NCI-H2171 (cell line): ENCODE measurements at regions not wholly inside any gene's neighbourhood (a gene's known extent, or its start where the extent isn't known, plus 50 kb on each side); places are given as distances from the start of the nearest gene placed in this dataset.
"Not testable (repeated sequence)": the region's sequence is repeated elsewhere in the genome, so short reads cannot be mapped to it uniquely, and the experiment has no call there.

Experiments
- DNase-seq: peaks from one replicate; lab custom pipeline; 2025; lab: John Stamatoyannopoulos, UW

- DNase-seq = no peak
Measured at GRCh38 chr6:163739408-163739725, 324.8 kb downstream of the QKI start.

GRCh38 chr6:163738725-163739407 lies 324.3 kb downstream of the QKI start:
- no peak for DNase-seq

- DNase-seq = no peak
Measured at GRCh38 chr6:163738304-163738703, 323.8 kb downstream of the QKI start.

GRCh38 chr6:163735076-163735475 lies 320.6 kb downstream of the QKI start:
- DNase-seq = no peak

GRCh38 chr6:163733061-163733460 lies 318.5 kb downstream of the QKI start:
- no peak for DNase-seq

- DNase-seq = no peak
Measured at GRCh38 chr6:163732479-163732878, 318.0 kb downstream of the QKI start.

- DNase-seq = not testable (repeated sequence)
Measured at GRCh38 chr6:163732014-163732351, 317.5 kb downstream of the QKI start.

GRCh38 chr6:163731215-163732013 lies 316.9 kb downstream of the QKI start:
- DNase-seq = no peak

- DNase-seq = no peak
Measured at GRCh38 chr6:163730246-163731210, 316.0 kb downstream of the QKI start.

GRCh38 chr6:163729127-163729872 lies 314.8 kb downstream of the QKI start:
- DNase-seq = no peak

GRCh38 chr6:163728442-163729126 lies 314.1 kb downstream of the QKI start:
- no peak for DNase-seq

GRCh38 chr6:163726037-163726695 lies 311.6 kb downstream of the QKI start:
- DNase-seq = no peak

GRCh38 chr6:163725008-163725941 lies 310.8 kb downstream of the QKI start:
- no peak for DNase-seq

GRCh38 chr6:163724196-163724595 lies 309.7 kb downstream of the QKI start:
- no peak for DNase-seq

- DNase-seq = no peak
Measured at GRCh38 chr6:163723759-163724158, 309.2 kb downstream of the QKI start.

- no peak for DNase-seq
Measured at GRCh38 chr6:163721922-163722692, 307.6 kb downstream of the QKI start.

- no peak for DNase-seq
Measured at GRCh38 chr6:163721435-163721834, 306.9 kb downstream of the QKI start.

GRCh38 chr6:163720460-163721235 lies 306.1 kb downstream of the QKI start:
- DNase-seq = no peak
